ENCODE measurements at regions not wholly inside any gene's neighbourhood (a gene's known extent, or its start where the extent isn't known, plus 50 kb on each side); places are given as distances from the start of the nearest gene placed in this dataset.

- DNase-seq (ENCODE audit: low read depth, low spot score) = no peak
These were observed 1025.1 kb downstream of the BRD1 start for GRCh38 chr22:48802576-48802975.

- DNase-seq (ENCODE audit: low read depth, low spot score) = no peak
These were observed 1026.6 kb downstream of the BRD1 start for GRCh38 chr22:48800886-48801607.

- no peak for DNase-seq (ENCODE audit: low read depth, low spot score)
These were observed 1027.4 kb downstream of the BRD1 start for GRCh38 chr22:48800036-48800885.

- DNase-seq (ENCODE audit: low read depth, low spot score) = no peak
These were observed 1028.3 kb downstream of the BRD1 start for GRCh38 chr22:48799227-48799970.

GRCh38 chr22:48798281-48799226 lies 1029.1 kb downstream of the BRD1 start:
- no peak for DNase-seq (ENCODE audit: low read depth, low spot score)

GRCh38 chr22:48797731-48798130 lies 1029.9 kb downstream of the BRD1 start:
- DNase-seq (ENCODE audit: low read depth, low spot score) = no peak

- DNase-seq (ENCODE audit: low read depth, low spot score) = no peak
These were observed 1031.2 kb downstream of the BRD1 start for GRCh38 chr22:48796310-48797015.

- no peak for DNase-seq (ENCODE audit: low read depth, low spot score)
These were observed 1032.0 kb downstream of the BRD1 start for GRCh38 chr22:48795664-48796063.

- no peak for DNase-seq (ENCODE audit: low read depth, low spot score)
These were observed 1032.8 kb downstream of the BRD1 start for GRCh38 chr22:48794906-48795305.

- no peak for DNase-seq (ENCODE audit: low read depth, low spot score)
These were observed 1033.7 kb downstream of the BRD1 start for GRCh38 chr22:48793949-48794348.

GRCh38 chr22:48786679-48786996 lies 1041.0 kb downstream of the BRD1 start:
- DNase-seq (ENCODE audit: low read depth, low spot score) = no peak

- DNase-seq (ENCODE audit: low read depth, low spot score) = no peak
These were observed 1041.6 kb downstream of the BRD1 start for GRCh38 chr22:48785792-48786678.

GRCh38 chr22:48784701-48785503 lies 1042.8 kb downstream of the BRD1 start:
- DNase-seq (ENCODE audit: low read depth, low spot score) = no peak

- no peak for DNase-seq (ENCODE audit: low read depth, low spot score)
These were observed 1043.8 kb downstream of the BRD1 start for GRCh38 chr22:48783821-48784266.

GRCh38 chr22:48782811-48783511 lies 1044.7 kb downstream of the BRD1 start:
- DNase-seq (ENCODE audit: low read depth, low spot score) = no peak

- DNase-seq (ENCODE audit: low read depth, low spot score) = no peak
These were observed 1045.3 kb downstream of the BRD1 start for GRCh38 chr22:48782326-48782725.

GRCh38 chr22:48781868-48782267 lies 1045.8 kb downstream of the BRD1 start:
- no peak for DNase-seq (ENCODE audit: low read depth, low spot score)

GRCh38 chr22:48781391-48781790 lies 1046.3 kb downstream of the BRD1 start:
- DNase-seq (ENCODE audit: low read depth, low spot score) = no peak
